VCaP (cell line): ENCODE measurements at regions not wholly inside any gene's neighbourhood (a gene's known extent, or its start where the extent isn't known, plus 50 kb on each side); places are given as distances from the start of the nearest gene placed in this dataset.
A peak's percentile ranks its signal among the peaks of the same experiment; 100 is the strongest.

Experiments
- H3K27ac ChIP-seq: fragments of 450-650 bp; 2 replicates; pipeline ENCODE4 v1.5.1; 2017
- TF ChIP-seq, protein P1 (sequence below): fragments of 450-650 bp; conservative IDR thresholded peaks from 2 replicates; pipeline ENCODE4 v1.5.1; 2017; ENCODE audit warnings: mild to moderate bottlenecking, moderate library complexity

DNA sequence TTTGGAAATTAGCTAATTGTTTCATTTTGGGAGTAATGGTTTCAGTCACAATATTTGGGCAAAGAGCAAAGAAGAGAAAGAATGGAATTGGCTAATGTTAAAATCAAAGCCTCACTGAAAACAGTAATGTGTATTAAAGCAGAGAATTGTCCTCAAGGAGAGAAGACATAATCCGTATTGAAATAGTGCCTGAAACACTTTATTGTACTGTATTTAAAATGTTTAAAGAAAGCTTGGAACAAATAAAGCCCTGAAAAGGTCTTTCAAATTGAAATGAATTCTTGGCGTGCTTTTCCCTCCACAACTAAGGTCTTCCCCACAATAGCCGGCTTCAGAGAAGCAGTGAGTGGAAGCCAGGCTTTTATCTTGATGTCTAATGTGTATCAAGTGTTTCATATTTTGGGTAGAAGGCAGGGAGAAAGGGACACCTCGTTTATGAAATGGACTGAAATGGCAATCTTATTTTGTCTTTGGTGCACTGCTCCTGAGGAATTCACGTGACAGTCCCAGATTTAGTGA lies 212.9 kb upstream of the CRY1 start:
- H3K27ac ChIP-seq: no peak overlapping the region
- TF ChIP-seq, protein P1, sequence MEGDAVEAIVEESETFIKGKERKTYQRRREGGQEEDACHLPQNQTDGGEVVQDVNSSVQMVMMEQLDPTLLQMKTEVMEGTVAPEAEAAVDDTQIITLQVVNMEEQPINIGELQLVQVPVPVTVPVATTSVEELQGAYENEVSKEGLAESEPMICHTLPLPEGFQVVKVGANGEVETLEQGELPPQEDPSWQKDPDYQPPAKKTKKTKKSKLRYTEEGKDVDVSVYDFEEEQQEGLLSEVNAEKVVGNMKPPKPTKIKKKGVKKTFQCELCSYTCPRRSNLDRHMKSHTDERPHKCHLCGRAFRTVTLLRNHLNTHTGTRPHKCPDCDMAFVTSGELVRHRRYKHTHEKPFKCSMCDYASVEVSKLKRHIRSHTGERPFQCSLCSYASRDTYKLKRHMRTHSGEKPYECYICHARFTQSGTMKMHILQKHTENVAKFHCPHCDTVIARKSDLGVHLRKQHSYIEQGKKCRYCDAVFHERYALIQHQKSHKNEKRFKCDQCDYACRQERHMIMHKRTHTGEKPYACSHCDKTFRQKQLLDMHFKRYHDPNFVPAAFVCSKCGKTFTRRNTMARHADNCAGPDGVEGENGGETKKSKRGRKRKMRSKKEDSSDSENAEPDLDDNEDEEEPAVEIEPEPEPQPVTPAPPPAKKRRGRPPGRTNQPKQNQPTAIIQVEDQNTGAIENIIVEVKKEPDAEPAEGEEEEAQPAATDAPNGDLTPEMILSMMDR: no peak

DNA sequence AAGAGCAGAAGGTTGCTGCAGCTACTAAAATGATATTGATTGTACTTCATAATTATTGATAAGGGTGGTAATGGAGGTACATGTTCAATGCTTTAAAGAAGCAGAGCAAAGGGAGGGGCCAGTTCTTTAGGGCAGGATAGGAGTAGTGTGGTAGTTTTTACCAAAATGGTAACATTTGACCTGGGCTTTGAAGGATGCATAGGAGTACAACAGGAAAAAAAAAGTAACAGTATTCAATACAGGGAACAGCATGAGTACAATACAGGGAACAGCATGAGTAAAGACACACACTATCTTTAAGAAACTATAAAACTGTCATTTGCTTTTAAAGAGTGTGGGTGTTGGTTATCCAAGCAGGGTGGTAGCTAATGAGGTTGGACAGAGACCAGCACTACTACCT lies 215.0 kb upstream of the CRY1 start:
- TF ChIP-seq, protein P1: no peak
- no peak overlapping the region for H3K27ac ChIP-seq

DNA sequence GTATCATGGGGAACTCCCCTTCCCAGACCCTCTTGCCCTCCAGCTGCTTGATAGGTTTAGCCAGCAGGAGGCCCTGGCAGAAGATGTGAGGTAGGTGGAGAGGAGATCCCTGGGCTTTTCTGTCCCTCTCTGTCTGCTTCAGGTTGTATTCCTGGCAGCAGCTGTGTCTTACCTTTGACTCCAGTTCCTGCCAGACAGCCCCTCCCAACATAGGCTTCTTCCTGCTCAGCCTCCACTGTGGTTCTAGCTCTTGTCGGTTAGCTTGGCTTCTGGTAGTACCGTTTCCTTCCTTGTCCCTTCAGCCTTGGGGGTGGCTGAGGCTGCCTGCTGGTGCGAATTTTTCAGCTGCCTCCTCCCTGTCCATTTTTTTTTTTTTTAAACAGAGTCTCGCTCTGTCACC lies 215.7 kb upstream of the CRY1 start:
- TF ChIP-seq, protein P1: no peak
- no peak overlapping the region for H3K27ac ChIP-seq

DNA sequence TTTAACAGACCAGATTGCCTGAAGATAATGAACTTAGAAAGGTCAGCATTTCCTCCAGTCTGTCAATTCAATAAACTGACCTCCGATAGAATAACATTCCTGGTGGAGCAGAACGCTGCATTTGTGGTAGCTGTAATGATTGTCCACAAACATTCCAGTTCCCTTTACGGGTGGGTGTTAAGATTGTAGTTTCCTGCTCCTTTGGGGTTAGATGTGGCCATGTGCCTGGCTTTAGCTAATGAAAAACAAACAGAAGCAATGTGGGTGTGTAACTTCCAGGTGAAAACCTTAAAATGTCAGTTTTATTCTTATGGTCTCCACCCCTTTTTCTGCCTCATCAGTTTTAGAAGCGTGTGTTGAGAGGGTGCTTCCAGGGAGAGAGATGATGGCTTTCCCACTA lies 217.3 kb upstream of the CRY1 start:
- TF ChIP-seq, protein P1: no peak

DNA sequence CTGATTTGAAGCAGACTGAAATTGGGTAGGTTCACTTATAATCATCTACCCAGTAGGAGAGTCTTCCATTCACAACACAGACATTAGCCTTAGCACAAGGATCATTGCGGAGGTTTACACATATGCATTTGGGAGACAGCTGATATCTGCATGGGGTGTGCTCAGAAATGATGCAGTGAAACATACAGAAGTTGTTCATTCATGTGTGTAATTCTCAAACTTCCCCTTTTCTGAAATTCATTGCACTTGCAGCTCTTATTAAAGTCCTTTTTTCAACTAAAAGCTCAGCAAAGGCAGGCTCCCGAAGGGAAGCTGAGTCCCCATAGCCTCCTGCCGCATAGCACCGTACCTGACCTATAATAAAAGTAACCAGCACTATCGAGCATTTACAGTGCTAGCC lies 218.3 kb upstream of the CRY1 start:
- TF ChIP-seq, protein P1: no peak
- no peak overlapping the region for H3K27ac ChIP-seq

More for the DNA sequence above, 217.3 kb upstream of the CRY1 start:
- no peak overlapping the region for H3K27ac ChIP-seq

DNA sequence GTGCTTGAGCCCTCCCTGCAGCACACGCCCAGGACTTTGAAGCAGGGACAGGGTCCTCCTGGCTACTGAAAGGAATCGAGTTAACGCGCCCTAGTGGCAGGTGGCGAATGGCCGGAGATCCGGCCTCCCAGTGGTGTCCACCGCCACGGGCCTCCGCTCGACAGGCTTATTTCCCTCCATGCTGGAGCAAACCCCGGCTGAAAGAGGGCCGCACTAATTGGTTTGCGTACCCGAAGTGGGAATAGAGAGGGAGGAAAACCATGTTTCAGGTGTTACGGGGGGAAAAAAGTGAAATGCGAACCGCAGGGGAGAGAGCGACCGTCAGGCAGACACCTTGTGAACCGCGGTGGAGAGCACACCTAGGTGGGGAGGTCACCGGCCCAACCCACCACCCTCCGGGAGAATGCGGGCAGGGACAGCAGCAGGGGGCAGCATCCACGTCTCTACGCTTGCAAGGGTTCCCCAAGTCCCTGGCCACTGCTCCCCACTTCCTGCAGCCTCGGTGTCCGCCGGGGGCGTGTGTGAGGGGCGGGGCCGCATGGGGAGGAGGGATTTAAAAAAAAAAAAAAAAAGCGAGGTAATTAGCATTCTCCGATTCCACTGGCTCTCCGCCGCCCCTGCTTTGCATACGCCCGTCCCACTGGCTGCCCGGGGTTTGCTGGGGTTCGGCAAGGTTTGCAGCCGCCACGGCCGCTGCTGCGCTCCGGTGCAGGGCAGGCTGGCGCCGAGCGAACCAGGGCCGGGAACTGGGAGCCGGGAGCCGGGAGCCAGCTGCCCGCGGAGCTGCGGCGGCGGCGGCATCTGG lies 224.6 kb upstream of the CRY1 start:
- TF ChIP-seq, protein P1: peak; percentile 48
- no peak overlapping the region for H3K27ac ChIP-seq

DNA sequence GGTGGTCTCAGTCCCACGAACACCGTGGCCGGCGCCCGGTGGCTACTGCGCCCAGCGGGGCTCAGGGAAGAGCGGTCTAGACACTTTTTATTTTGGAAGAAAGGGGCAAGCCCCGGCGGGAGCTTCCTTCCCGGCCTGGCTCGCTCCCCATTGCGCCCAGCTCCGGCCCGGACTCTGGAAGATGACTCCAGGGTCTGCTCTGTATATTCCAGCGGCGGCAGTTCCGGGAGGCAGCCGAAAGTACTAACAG lies 225.1 kb upstream of the CRY1 start:
- TF ChIP-seq, protein P1: no peak
- H3K27ac ChIP-seq: no peak overlapping the region
